ENCODE measurements at regions not wholly inside any gene's neighbourhood (a gene's known extent, or its start where the extent isn't known, plus 50 kb on each side); places are given as distances from the start of the nearest gene placed in this dataset.

GRCh38 chr6:155740781-155741399 lies 285.3 kb upstream of the NOX3 start:
- no peak overlapping the region for H3K27ac Mint-ChIP-seq
- no peak for ATAC-seq
- no peak overlapping the region for H2AFZ ChIP-seq

More at GRCh38 chr6:155740781-155741399, 285.3 kb upstream of the NOX3 start:
- no peak for DNase-seq (ENCODE audit: low spot score)
- Mint-ChIP-seq H3K9me3 (no peaks in the 10 kb centered on the region), H3K4me1 (no peaks in the 10 kb centered on the region), H3K36me3 (ENCODE audit: low read depth) (no peaks in the 10 kb centered on the region), H3K4me3 (no peak overlapping the region), H3K27me3 (ENCODE audit: insufficient read depth, low read depth, poor library complexity) (no peaks in the 10 kb centered on the region)
- Histone ChIP-seq H3K79me2 (replicated peaks; ENCODE audit: insufficient read depth) (no peaks in the 10 kb centered on the region), H3K9me2 (ENCODE audit: insufficient read depth) (0 out of 2 replicates have a peak, but pooled peaks cover 4% of the 10 kb centered on the region), H3K27ac (ENCODE audit: low read depth) (no peak overlapping the region), H3K4me2 (no peak overlapping the region), H3K4me3 (no peak overlapping the region), H3F3A (replicated peaks; ENCODE audit: low read depth) (no peaks in the 10 kb centered on the region), H3K27me3 (ENCODE audit: insufficient read depth) (no peaks in the 10 kb centered on the region), H3K36me3 (ENCODE audit: insufficient read depth) (no peaks in the 10 kb centered on the region), H3K4me1 (ENCODE audit: insufficient read depth) (no peaks in the 10 kb centered on the region), H4K20me1 (replicated peaks; ENCODE audit: insufficient read depth) (no peaks in the 10 kb centered on the region)
- TF ChIP-seq NANOG (IDR thresholded peaks at IDR 0.05; ENCODE audit: borderline replicate concordance) (no peak), JUNB (IDR thresholded peaks at IDR 0.05; ENCODE audit: unreplicated experiment) (no peak), ZNF331 (CRISPR knock-in tag; IDR thresholded peaks at IDR 0.05; ENCODE audit: low read depth) (no peak), CTCF (conservative IDR thresholded peaks at IDR 0.05; ENCODE audit: low read depth in 2 of 2) (no peak), POLR2AphosphoS5 (IDR thresholded peaks at IDR 0.05; ENCODE audit: low read depth) (no peak), REST (IDR thresholded peaks at IDR 0.05; ENCODE audit: unreplicated experiment) (no peak), EZH2 (IDR thresholded peaks at IDR 0.05; ENCODE audit: low read depth, unreplicated experiment) (no peak), EZH2phosphoT487 (IDR thresholded peaks at IDR 0.05; ENCODE audit: unreplicated experiment) (no peak), ZNF114 (CRISPR knock-in tag; IDR thresholded peaks at IDR 0.05) (no peak), CREB1 (CRISPR knock-in tag; IDR thresholded peaks at IDR 0.05; ENCODE audit: low read depth) (no peak), ETS1 (IDR thresholded peaks at IDR 0.05) (no peak), STAT1 (IDR thresholded peaks at IDR 0.05; ENCODE audit: unreplicated experiment) (no peak), ZNF462 (CRISPR knock-in tag; IDR thresholded peaks at IDR 0.05) (no peak)

Data from GM23338 (cell line).